ENCODE measurements at regions not wholly inside any gene's neighbourhood (a gene's known extent, or its start where the extent isn't known, plus 50 kb on each side); places are given as distances from the start of the nearest gene placed in this dataset.

DNA sequence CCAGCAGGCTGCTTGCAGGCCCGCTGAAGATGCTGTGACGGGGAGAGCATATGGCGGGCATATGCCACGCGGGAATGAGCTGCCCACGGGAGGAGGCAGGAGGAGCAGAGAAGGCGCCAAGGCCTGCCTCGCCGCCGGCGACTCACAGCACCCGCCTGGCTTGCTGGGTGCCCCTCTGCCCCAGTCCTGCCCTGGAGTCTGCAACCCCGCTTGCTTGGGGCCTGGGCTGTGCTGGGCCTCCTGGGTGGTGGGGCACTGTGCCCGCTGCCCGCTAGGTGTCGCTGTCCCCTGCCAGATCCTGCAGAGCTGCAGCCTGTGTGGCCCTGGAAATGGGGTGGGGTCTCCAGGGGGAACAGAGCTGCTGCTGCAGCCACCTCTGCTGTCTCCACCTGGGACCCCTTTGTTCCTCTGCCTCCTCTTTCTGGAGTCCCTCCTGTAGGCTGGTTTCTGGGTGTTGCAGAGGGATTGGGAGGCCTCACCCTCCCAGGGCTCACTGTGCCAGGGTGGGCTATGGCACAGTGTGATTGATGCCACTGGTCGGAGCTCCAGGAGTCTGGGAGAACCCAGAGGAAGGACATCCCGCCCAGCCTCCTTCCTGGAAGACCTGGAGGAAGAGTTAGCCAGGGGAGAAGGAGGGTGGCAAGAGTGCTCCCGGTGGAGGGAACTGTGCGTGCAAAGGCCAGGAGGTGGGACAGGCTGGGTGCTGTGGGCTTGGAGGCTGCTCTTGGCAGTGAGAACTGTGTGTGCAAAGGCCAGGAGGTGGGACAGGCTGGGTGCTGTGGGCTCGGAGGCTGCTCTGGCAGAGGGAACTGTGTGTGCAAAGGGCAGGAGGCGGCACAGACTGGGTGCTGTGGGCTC lies 141.0 kb upstream of the CIBAR2 start:
- Histone ChIP-seq H3K36me3 (ENCODE audit: insufficient read depth, low read length) (no peaks in the 10 kb centered on the region), H3K4me3 (ENCODE audit: low read length) (no peak overlapping the region), H3K4me1 (ENCODE audit: insufficient read depth, low read length) (peaks cover 14% of the 10 kb centered on the region), H3K9me3 (ENCODE audit: low read length) (no peaks in the 10 kb centered on the region), H2AFZ (ENCODE audit: low read depth, low read length) (no peak overlapping the region), H3K27me3 (ENCODE audit: insufficient read depth, low read length) (no peaks in the 10 kb centered on the region)

DNA sequence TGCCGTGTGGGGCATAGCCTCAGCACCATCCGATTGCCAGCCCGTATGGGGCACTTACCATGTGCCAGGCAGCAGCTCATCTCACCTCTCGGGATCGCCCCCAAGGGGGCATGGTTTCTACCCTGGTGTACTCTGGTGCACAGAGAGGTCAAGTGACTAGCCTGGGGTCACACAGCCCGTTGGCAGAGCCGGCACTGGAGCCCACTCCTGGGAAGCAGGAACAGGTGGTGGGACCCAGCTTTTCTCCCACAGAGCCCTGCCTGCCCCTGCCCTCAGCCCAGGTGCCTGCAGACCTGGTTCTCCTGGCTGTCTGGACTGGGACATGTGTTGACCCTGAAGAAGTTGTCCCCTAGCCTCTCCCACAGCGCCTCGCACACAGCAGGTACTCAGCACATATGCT lies 141.8 kb upstream of the CIBAR2 start:
- H3K4me1 ChIP-seq (ENCODE audit: insufficient read depth, low read length): peaks cover 22% of the 10 kb centered on the region
- H3K27me3 ChIP-seq (ENCODE audit: insufficient read depth, low read length): no peaks in the 10 kb centered on the region
- no peak overlapping the region for H3K4me3 ChIP-seq (ENCODE audit: low read length)
- H3K36me3 ChIP-seq (ENCODE audit: insufficient read depth, low read length): no peaks in the 10 kb centered on the region
- no peak overlapping the region for H2AFZ ChIP-seq (ENCODE audit: low read depth, low read length)
- no peaks in the 10 kb centered on the region for H3K9me3 ChIP-seq (ENCODE audit: low read length)

DNA sequence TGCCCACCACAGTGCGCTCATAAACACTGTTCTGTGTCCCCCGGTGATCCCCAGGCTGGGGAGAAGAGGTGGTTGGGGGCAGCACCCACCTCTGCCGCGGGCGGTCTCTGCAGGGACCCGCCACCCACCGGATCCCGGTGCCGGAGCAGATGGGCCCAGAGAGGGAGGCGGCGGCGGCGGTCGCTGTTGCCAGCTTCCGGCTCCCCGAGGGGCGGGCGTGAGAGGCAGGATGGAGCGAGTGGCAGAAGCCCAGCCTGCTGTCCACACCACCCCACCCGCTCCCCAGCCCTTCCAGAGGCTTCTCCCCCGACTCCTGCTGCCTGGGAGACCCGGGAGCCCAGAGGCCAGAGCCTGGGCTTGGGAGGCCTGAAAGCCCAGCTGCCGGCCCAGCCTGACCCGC lies 142.6 kb upstream of the CIBAR2 start:
- Histone ChIP-seq H3K4me1 (ENCODE audit: insufficient read depth, low read length) (peaks cover 30% of the 10 kb centered on the region), H3K36me3 (ENCODE audit: insufficient read depth, low read length) (no peaks in the 10 kb centered on the region), H3K9me3 (ENCODE audit: low read length) (no peaks in the 10 kb centered on the region)

DNA sequence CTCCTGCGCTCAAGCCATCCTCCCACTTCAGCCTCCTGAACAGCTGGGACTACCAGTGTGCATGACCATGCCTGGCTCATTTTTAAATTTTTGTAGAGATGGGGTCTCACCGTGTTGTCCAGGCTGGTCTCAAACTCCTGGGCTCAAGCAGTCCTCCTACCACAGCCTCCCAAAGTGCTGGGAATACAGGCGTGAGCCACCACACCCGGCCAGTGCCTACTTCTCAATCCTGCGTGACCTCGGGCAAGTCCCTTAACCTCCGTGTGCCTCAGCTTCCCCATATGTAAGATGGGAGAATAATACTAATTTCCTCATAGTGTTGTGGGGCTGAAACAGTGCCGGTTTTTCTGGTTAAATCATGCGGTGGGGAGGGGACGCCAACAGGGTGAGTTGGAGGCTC lies 143.5 kb upstream of the CIBAR2 start:
- Histone ChIP-seq H3K4me3 (ENCODE audit: low read length) (no peak overlapping the region), H3K4me1 (ENCODE audit: insufficient read depth, low read length) (peaks cover 35% of the 10 kb centered on the region)

More for the DNA sequence above, 142.6 kb upstream of the CIBAR2 start:
- H2AFZ ChIP-seq (ENCODE audit: low read depth, low read length): no peak overlapping the region
- no peaks in the 10 kb centered on the region for H3K27me3 ChIP-seq (ENCODE audit: insufficient read depth, low read length)
- no peak overlapping the region for H3K4me3 ChIP-seq (ENCODE audit: low read length)

DNA sequence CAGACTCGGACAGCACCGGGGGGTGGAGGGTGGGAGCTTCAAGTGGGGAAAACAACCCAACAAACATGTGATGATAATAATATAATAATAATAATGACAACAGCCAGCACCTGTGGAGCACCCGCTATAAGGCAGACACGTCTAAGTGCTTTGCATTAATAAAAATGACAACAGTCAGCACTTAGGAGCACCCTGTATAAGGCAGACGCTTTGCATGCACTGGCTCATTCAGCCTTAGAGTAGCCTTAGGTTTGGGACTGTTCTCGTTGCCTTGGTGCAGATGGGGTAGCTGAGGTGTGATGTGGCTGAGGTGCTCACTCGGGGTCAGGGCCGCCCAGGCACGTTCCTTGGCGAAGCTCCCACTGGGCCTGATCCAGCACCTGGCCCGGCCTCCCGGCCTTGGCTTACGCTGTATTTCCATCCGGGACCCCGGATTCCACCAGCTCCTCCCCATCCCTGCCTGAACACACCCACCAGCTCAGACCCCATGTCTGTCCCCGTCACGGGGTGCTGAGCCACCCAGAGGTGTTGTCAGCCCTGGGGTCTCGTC lies 144.0 kb upstream of the CIBAR2 start:
- no peak overlapping the region for H2AFZ ChIP-seq (ENCODE audit: low read depth, low read length)
- no peaks in the 10 kb centered on the region for H3K9me3 ChIP-seq (ENCODE audit: low read length)
- H3K4me3 ChIP-seq (ENCODE audit: low read length): no peak overlapping the region
- H3K27me3 ChIP-seq (ENCODE audit: insufficient read depth, low read length): no peaks in the 10 kb centered on the region
- no peaks in the 10 kb centered on the region for H3K36me3 ChIP-seq (ENCODE audit: insufficient read depth, low read length)
- peaks cover 39% of the 10 kb centered on the region for H3K4me1 ChIP-seq (ENCODE audit: insufficient read depth, low read length)

More for the DNA sequence above, 143.5 kb upstream of the CIBAR2 start:
- Histone ChIP-seq H3K27me3 (ENCODE audit: insufficient read depth, low read length) (no peaks in the 10 kb centered on the region), H3K36me3 (ENCODE audit: insufficient read depth, low read length) (no peaks in the 10 kb centered on the region), H3K9me3 (ENCODE audit: low read length) (no peaks in the 10 kb centered on the region), H2AFZ (ENCODE audit: low read depth, low read length) (no peak overlapping the region)

DNA sequence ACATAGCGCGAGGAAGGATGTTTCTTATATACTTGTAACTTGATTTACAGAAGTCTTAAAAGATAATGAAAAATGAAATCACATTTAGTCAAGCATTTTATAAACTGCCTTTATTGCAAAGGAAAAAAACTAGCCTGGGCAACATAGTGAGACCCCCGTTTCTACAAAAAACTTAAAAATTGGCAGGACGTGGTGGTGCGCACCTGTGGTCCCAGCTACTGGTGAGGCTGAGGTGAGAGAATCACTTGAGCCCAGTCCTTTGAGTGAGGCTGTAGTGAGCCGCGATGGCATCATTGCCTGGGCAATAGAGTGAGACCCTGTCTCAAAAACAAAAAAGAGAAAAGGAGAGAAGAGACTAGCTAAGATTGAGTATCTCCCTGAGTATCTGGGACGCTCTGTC lies 145.2 kb upstream of the CIBAR2 start:
- H3K9me3 ChIP-seq (ENCODE audit: low read length): no peaks in the 10 kb centered on the region
- no peak overlapping the region for H3K4me3 ChIP-seq (ENCODE audit: low read length)
- H2AFZ ChIP-seq (ENCODE audit: low read depth, low read length): no peak overlapping the region
- no peaks in the 10 kb centered on the region for H3K27me3 ChIP-seq (ENCODE audit: insufficient read depth, low read length)
- H3K4me1 ChIP-seq (ENCODE audit: insufficient read depth, low read length): peaks cover 51% of the 10 kb centered on the region
- no peaks in the 10 kb centered on the region for H3K36me3 ChIP-seq (ENCODE audit: insufficient read depth, low read length)

DNA sequence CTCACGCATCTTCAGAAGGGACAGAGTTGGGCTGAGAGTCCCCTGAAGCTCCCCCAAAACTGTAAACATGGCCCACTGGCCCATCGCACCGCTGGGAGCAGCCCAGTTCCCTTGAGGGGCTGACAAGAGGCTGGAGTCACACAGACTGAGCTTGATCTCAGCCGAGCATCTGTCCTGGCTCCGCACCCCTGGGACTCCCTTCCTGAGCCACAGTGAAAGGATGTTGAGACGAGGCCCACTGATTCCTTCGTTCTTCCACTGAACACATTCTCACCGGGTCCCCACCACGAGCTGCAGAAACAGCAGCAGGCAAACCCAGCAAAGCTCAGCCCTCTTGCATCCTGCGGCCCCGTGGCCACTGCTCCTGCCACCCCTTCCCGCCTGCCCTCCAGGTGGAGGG lies 145.9 kb upstream of the CIBAR2 start:
- Histone ChIP-seq H2AFZ (ENCODE audit: low read depth, low read length) (no peak overlapping the region), H3K4me1 (ENCODE audit: insufficient read depth, low read length) (peaks cover 51% of the 10 kb centered on the region), H3K27me3 (ENCODE audit: insufficient read depth, low read length) (no peaks in the 10 kb centered on the region), H3K9me3 (ENCODE audit: low read length) (no peaks in the 10 kb centered on the region), H3K4me3 (ENCODE audit: low read length) (no peak overlapping the region), H3K36me3 (ENCODE audit: insufficient read depth, low read length) (no peaks in the 10 kb centered on the region)

DNA sequence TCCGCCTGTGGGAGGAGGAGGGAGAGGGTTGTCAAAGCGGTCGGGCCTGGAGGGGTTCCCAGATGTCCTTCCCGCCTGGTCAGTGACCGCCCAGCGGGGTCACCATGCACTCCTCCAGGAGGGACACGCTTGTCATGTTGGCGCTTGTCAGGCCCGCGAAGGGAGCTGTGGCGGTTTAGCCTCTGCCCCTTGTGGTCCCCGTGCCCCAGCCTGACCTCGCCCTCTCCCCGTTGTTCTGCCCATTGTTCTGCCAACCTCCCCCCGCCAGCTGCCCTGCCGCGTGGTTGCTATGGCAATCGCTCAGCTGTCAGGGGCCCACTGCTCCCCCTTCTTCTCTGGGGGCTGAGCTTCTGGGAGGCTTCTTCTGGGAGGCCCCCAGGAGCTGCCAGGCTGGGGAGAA lies 146.4 kb upstream of the CIBAR2 start:
- Histone ChIP-seq H3K4me3 (ENCODE audit: low read length) (no peak overlapping the region), H2AFZ (ENCODE audit: low read depth, low read length) (no peak overlapping the region), H3K4me1 (ENCODE audit: insufficient read depth, low read length) (peaks cover 48% of the 10 kb centered on the region), H3K27me3 (ENCODE audit: insufficient read depth, low read length) (no peaks in the 10 kb centered on the region), H3K9me3 (ENCODE audit: low read length) (no peaks in the 10 kb centered on the region), H3K36me3 (ENCODE audit: insufficient read depth, low read length) (no peaks in the 10 kb centered on the region)

DNA sequence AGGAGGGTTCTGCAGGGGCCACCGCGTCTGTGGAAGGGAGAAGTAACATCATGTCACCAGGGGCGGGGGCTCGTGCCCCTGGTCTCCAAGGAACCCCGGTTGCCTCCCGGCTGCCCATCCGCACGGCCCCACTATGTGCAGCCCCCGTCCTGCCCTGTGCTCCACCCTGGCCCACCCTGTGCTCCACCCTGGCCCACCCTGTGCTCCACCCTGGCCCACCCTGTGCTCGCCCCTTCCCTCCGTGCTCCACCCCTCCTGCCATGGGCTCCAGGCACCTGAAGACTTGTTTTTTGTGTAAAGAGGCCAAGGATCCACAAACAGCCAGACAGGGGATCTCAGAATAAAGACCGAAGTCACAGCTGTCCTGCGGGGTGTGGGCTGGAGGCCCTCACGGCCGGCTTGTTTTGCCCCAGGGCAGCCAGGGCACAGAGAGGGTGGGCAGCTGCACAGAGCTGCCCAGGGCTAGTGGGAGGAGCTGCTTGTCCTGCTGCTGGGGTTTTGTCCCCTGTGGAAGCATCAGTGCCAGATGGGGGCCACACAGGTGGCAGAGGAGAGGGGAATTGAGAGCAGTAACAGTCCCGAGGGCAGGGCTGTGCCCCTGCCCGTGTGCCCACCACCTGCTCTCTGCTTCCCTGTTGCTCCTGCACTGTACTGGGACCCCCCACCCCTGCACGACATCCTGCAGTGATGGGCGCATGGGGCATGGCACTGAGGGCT lies 147.0 kb upstream of the CIBAR2 start:
- Histone ChIP-seq H2AFZ (ENCODE audit: low read depth, low read length) (no peak overlapping the region), H3K27me3 (ENCODE audit: insufficient read depth, low read length) (no peaks in the 10 kb centered on the region), H3K36me3 (ENCODE audit: insufficient read depth, low read length) (no peaks in the 10 kb centered on the region), H3K9me3 (ENCODE audit: low read length) (no peaks in the 10 kb centered on the region), H3K4me1 (ENCODE audit: insufficient read depth, low read length) (peaks cover 48% of the 10 kb centered on the region), H3K4me3 (ENCODE audit: low read length) (no peak overlapping the region)

DNA sequence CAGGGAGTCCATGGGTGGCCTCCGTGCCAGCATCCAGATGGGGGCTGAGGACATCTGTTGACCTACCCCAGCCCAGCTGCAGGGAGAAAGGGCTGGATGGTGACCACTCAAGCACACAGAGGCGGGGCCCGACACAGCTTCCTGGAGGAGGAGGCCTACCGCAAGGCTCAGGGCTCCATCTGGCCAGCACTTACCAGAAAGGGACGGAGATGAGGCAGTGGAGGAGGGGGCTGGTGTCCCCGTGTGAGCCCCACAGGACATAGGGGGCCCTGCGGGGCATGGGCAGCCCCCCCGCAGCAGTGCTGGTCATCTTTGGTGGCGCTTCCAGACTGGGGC lies 147.5 kb upstream of the CIBAR2 start:
- Histone ChIP-seq H3K27me3 (ENCODE audit: insufficient read depth, low read length) (no peaks in the 10 kb centered on the region), H2AFZ (ENCODE audit: low read depth, low read length) (no peak overlapping the region), H3K9me3 (ENCODE audit: low read length) (no peaks in the 10 kb centered on the region), H3K4me3 (ENCODE audit: low read length) (no peak overlapping the region), H3K4me1 (ENCODE audit: insufficient read depth, low read length) (peaks cover 48% of the 10 kb centered on the region), H3K36me3 (ENCODE audit: insufficient read depth, low read length) (no peaks in the 10 kb centered on the region)

DNA sequence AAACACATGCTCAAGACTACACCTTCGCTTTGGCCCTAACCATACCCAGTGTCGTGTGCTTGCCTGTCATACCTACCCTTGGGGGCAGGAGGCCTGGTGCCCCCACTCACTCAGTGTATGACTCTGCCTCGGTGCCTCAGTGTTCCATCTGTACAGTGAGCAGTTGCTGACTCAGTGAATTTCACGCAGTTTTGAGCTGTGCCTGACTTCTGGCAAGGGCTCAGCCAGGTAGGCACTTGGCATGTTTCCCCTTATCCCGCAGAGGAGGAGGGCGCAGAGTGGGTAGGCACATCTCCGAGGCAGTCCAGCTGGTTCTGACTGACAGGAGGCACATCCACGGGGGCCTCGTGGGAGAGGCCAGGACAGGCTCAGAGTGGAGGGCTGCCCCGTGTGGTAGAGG lies 148.9 kb upstream of the CIBAR2 start:
- no peaks in the 10 kb centered on the region for H3K36me3 ChIP-seq (ENCODE audit: insufficient read depth, low read length)
- no peak overlapping the region for H3K4me3 ChIP-seq (ENCODE audit: low read length)
- no peaks in the 10 kb centered on the region for H3K9me3 ChIP-seq (ENCODE audit: low read length)
- no peaks in the 10 kb centered on the region for H3K27me3 ChIP-seq (ENCODE audit: insufficient read depth, low read length)
- peaks cover 48% of the 10 kb centered on the region for H3K4me1 ChIP-seq (ENCODE audit: insufficient read depth, low read length)
- no peak overlapping the region for H2AFZ ChIP-seq (ENCODE audit: low read depth, low read length)

DNA sequence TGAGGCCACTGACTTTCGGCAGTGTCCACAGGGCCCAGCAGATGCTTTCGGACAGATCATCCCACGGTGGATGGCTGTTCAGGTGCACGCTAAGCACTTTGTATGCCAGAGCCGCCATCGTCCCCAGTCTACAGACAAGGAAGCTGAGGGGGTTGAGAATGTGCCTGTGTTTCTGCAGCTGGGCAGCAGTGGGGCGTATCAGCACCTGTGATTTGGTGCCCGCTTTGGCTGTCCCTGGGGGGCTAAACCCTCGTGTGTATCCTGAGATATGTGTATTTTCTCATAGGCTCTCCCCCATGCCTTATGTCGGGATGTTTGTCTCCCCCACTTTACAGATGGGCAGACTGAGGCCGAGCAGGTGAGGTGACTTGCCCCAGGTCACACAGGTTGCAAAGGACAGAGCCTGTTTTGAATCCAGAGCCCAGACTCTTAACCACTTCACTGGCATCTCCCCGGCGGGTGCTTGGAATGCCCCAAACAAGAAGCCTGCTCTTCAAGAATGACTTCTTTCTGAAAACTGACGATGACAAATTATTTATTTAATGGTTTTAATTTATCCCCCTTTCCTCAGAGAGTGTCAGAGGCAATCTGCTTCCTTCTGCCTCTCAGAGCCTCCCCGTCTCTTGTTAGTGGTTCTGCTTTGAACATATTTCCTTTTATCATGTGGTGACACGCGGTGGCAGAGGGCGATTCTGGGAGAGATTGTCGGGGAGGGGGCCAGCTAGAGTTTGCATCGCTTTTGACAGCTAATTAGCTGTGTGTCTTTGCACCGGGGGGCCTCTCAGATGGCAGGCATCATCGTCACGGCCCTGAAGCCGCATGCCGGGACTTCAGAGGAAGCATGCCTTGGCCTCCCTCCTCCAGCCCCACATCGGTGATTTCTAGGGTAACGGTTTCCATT lies 149.6 kb upstream of the CIBAR2 start:
- Histone ChIP-seq H3K27me3 (ENCODE audit: insufficient read depth, low read length) (no peaks in the 10 kb centered on the region), H2AFZ (ENCODE audit: low read depth, low read length) (no peak overlapping the region), H3K36me3 (ENCODE audit: insufficient read depth, low read length) (no peaks in the 10 kb centered on the region), H3K4me3 (ENCODE audit: low read length) (no peak overlapping the region), H3K4me1 (ENCODE audit: insufficient read depth, low read length) (peaks cover 44% of the 10 kb centered on the region), H3K9me3 (ENCODE audit: low read length) (no peaks in the 10 kb centered on the region)
